ENCODE measurements at regions not wholly inside any gene's neighbourhood (a gene's known extent, or its start where the extent isn't known, plus 50 kb on each side); places are given as distances from the start of the nearest gene placed in this dataset.

DNA sequence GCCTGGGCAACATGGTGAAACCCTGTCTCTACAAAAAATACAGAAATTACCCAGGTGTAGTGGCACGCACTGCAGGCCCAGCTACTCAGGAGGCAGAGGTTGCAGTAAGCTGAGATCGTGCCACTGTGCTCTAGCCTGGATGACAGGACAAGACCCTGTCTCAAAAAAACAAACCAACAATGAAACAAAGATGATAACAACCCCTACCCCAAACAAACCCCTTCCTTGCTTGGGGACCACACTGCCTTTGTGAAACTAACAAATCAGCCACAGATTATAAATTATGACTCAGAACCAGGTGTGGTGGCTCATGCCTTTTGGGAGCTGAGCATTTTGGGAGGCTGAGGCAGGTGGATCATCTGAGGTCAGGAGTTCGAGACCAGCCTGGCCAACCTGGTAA, 75.3 kb upstream of the RPH3AL start:
- FAIRE-seq (no peak), ATAC-seq (no peak), DNase-seq (ENCODE audit: low spot score) (no peak)
- Histone ChIP-seq H3K9ac (ENCODE audit: insufficient read depth, low read depth, low read length) (no peak overlapping the region), H4K20me1 (ENCODE audit: insufficient read depth, low read length) (no peaks in the 10 kb centered on the region), H3K4me1 (ENCODE audit: insufficient read depth, low read length) (peaks cover 16% of the 10 kb centered on the region), H3K27ac (ENCODE audit: extremely low read length, insufficient read depth, low read length) (no peak overlapping the region), H3K27me3 (ENCODE audit: control insufficient read depth in 1 of 2, insufficient read depth in 2 of 2, low read length in 2 of 2) (no peaks in the 10 kb centered on the region), H3K36me3 (replicated peaks in 1 of 2; ENCODE audit: control insufficient read depth in 1 of 2, insufficient read depth in 2 of 2, low read length in 2 of 2) (no peaks in the 10 kb centered on the region), H3K79me2 (ENCODE audit: insufficient read depth, low read length) (no peaks in the 10 kb centered on the region), H3K9me3 (ENCODE audit: low read length) (peaks cover 18% of the 10 kb centered on the region), H2AFZ (ENCODE audit: low read length) (no peak overlapping the region), H3K4me3 (replicated peaks in 1 of 3; ENCODE audit: insufficient read depth in 1 of 3, low read depth in 2 of 3, low read length in 3 of 3) (no peak overlapping the region), H3K4me2 (ENCODE audit: low read depth, low read length) (no peak overlapping the region)
- ChIA-PET POLR2A (no interaction called here), CTCF (ENCODE audit: low intra/inter-chr PET ratio, low total read pairs) (no interaction called here)
- in situ Hi-C loops (cut with HindIII; ENCODE audit: extremely low pct_ligation_motif_present, low pct_unique_long_range_greater_than_20kb) (no loop called here), intact Hi-C loops (cut with micrococcal nuclease; ENCODE audit: unreplicated experiment) (no loop called here)
- TF ChIP-seq AHDC1 (CRISPR knock-in tag; IDR thresholded peaks at IDR 0.05; ENCODE audit: borderline replicate concordance) = no peak
- TF ChIP-seq SMAD3 (CRISPR knock-in tag; IDR thresholded peaks at IDR 0.05) = no peak
- no peak for TF ChIP-seq ZNF317 (CRISPR knock-in tag; IDR thresholded peaks at IDR 0.05)
- no peak for TF ChIP-seq FOXP1 (IDR thresholded peaks at IDR 0.05)
- no peak for TF ChIP-seq FOXP1 (CRISPR knock-in tag; IDR thresholded peaks at IDR 0.05)
- TF ChIP-seq, protein P1, sequence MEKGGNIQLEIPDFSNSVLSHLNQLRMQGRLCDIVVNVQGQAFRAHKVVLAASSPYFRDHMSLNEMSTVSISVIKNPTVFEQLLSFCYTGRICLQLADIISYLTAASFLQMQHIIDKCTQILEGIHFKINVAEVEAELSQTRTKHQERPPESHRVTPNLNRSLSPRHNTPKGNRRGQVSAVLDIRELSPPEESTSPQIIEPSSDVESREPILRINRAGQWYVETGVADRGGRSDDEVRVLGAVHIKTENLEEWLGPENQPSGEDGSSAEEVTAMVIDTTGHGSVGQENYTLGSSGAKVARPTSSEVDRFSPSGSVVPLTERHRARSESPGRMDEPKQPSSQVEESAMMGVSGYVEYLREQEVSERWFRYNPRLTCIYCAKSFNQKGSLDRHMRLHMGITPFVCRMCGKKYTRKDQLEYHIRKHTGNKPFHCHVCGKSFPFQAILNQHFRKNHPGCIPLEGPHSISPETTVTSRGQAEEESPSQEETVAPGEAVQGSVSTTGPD (CRISPR knock-in tag; IDR thresholded peaks at IDR 0.05) = no peak
- TF ChIP-seq, protein P2, sequence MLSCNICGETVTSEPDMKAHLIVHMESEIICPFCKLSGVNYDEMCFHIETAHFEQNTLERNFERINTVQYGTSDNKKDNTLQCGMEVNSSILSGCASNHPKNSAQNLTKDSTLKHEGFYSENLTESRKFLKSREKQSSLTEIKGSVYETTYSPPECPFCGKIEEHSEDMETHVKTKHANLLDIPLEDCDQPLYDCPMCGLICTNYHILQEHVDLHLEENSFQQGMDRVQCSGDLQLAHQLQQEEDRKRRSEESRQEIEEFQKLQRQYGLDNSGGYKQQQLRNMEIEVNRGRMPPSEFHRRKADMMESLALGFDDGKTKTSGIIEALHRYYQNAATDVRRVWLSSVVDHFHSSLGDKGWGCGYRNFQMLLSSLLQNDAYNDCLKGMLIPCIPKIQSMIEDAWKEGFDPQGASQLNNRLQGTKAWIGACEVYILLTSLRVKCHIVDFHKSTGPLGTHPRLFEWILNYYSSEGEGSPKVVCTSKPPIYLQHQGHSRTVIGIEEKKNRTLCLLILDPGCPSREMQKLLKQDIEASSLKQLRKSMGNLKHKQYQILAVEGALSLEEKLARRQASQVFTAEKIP (CRISPR knock-in tag; IDR thresholded peaks at IDR 0.05; ENCODE audit: borderline replicate concordance) = no peak
- no peak for TF ChIP-seq BCL3 (CRISPR knock-in tag; IDR thresholded peaks at IDR 0.05)
- TF ChIP-seq SYNCRIP (IDR thresholded peaks at IDR 0.05; ENCODE audit: insufficient read depth, low read depth, low read length) = no peak
- TF ChIP-seq RARA (CRISPR knock-in tag; IDR thresholded peaks at IDR 0.05) = no peak
- TF ChIP-seq, protein P3, sequence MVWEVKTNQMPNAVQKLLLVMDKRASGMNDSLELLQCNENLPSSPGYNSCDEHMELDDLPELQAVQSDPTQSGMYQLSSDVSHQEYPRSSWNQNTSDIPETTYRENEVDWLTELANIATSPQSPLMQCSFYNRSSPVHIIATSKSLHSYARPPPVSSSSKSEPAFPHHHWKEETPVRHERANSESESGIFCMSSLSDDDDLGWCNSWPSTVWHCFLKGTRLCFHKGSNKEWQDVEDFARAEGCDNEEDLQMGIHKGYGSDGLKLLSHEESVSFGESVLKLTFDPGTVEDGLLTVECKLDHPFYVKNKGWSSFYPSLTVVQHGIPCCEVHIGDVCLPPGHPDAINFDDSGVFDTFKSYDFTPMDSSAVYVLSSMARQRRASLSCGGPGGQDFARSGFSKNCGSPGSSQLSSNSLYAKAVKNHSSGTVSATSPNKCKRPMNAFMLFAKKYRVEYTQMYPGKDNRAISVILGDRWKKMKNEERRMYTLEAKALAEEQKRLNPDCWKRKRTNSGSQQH (CRISPR knock-in tag; IDR thresholded peaks at IDR 0.05; ENCODE audit: low read depth) = no peak
- no TSS peak for BruUV-seq (replicated peaks)
- WGBS (ENCODE audit: low lambda C conversion rate) = 53% methylated on average over 3 of the region's 3 CpGs

Measured in HepG2 (cell line).